GM12875 (cell line): ENCODE measurements at regions not wholly inside any gene's neighbourhood (a gene's known extent, or its start where the extent isn't known, plus 50 kb on each side); places are given as distances from the start of the nearest gene placed in this dataset.

ENCODE experiments used
- H3K4me3 ChIP-seq: one replicate; pipeline ENCODE4 v1.5.1; 2011; ENCODE audit warnings: low read depth, low read length, control low read depth
- TF ChIP-seq, protein P1 (sequence below): IDR thresholded peaks from 2 replicates; pipeline ENCODE4 v1.5.1; 2011; ENCODE audit warnings: low read depth, mild to moderate bottlenecking, control low read depth, inconsistent platforms, low read length, moderate library complexity, borderline replicate concordance; ENCODE audit not compliant: insufficient read depth

DNA sequence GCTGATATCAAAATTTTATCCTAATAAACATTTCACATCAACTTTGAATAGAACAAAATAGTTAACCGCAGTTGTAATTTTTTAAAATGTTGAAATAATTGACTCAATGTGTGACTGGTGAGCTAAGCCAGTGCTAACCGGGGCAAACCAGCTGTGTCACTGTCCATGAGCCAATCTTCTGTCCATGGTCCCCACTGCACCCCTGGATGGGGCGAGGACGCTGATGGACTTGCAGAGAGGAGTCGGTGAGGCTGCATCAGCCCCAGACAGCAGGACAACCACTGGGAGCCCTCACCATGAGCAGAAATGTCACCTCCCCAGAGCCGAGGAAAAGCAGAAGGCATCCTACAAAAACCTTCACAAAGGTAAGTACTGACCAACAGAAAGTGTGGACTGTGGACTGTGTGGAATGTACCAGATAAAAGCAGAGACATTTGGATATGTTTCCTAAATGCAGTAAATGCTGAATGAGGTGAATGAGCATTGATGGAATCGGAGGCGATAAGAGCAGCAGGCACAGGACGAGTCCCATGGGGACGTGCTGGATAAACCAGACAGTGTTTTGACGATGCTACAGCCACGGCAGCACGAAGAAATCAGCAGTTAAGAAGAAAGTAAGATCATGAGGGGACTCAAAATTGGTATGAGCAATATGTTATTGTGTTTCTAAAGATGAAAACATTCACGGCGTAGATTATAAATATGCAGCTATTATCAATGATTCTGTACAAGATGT lies 115.0 kb upstream of the BACE2 start:
- TF ChIP-seq, protein P1, sequence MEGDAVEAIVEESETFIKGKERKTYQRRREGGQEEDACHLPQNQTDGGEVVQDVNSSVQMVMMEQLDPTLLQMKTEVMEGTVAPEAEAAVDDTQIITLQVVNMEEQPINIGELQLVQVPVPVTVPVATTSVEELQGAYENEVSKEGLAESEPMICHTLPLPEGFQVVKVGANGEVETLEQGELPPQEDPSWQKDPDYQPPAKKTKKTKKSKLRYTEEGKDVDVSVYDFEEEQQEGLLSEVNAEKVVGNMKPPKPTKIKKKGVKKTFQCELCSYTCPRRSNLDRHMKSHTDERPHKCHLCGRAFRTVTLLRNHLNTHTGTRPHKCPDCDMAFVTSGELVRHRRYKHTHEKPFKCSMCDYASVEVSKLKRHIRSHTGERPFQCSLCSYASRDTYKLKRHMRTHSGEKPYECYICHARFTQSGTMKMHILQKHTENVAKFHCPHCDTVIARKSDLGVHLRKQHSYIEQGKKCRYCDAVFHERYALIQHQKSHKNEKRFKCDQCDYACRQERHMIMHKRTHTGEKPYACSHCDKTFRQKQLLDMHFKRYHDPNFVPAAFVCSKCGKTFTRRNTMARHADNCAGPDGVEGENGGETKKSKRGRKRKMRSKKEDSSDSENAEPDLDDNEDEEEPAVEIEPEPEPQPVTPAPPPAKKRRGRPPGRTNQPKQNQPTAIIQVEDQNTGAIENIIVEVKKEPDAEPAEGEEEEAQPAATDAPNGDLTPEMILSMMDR: no peak
- H3K4me3 ChIP-seq: no peak overlapping the region

DNA sequence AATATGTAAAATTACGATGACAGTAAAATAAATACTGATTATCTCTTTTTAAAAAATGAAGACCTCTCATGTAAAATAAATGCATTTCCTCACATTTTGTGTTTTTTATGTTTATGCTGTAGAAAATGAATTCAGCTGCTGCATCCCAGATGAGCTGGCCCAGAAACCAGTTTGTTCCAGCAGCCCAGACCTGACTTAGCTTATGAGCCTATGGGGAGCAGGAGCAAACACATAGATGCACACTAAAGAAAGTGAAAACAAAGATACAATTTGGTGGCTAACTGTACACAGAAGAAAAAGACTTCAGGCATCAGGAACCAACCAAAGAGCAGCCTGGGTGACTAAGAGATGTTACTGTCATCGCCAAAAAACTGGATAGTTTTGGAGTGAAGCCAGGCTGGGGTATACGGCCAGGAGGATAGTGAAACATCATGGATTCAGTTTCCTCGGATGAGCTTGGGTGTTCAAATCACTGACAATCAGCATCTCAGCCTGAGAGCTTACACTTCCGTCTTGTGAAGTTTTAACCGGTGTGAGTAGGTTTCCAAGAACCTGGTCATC lies 113.9 kb upstream of the BACE2 start:
- TF ChIP-seq, protein P1: no peak
- no peak overlapping the region for H3K4me3 ChIP-seq

DNA sequence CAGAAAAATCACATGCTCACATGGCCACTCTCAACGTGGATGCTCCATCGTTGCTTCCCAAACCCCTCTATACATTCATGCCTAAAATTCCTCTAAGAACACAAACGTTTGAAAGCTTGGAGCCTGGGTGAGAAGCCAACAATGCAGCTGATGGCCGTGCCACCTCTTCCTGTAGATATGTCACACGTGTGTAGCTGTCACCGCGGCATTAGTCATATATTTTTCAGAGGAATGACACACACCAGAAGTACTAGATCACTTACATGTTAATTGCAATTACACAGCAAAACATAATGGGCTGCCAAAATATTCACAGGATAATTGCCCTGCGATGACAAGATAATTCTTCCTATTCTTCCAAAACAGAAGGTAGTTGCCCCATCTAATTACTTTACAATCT lies 112.7 kb upstream of the BACE2 start:
- TF ChIP-seq, protein P1: no peak
- H3K4me3 ChIP-seq: no peak overlapping the region

DNA sequence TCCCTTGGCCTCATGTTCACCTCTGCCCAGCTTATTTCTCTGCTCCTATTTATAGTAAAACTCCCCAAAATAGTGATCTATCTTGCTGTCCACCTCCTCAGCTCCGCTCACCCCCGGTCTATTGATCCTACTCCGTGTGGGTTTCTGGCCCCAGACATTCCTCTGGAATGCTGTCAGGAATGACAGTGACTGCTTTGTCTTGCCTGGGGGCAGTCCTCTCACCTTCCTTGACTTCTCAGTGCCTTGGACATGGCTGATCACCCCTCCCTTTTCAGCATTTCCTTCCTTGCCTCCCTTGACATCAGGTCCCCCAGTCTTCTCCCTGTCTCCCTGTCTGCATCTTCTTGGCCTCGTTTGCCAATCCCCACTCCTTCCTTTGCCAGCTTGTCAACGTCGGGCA lies 108.1 kb upstream of the BACE2 start:
- TF ChIP-seq, protein P1: no peak
- H3K4me3 ChIP-seq: no peak overlapping the region

DNA sequence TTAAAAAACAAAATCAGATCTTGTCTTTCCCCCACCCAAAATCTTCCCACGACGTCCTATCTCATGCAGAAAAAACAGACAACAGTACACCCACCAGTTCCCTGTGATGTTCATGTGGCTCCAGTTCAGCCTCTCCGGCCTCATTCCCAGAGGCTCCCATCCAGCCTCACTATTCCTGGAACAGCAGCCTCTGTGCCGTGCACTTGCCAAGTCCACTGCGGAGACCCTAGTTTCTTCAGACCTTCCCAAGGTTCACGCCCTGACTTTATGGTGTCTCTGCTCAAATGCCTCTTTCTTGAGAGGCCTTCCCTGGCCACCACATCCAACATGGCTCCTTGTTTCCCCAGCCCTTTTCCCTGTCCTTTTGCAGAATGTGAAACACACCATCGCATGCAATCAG lies 106.3 kb upstream of the BACE2 start:
- TF ChIP-seq, protein P1: no peak

DNA sequence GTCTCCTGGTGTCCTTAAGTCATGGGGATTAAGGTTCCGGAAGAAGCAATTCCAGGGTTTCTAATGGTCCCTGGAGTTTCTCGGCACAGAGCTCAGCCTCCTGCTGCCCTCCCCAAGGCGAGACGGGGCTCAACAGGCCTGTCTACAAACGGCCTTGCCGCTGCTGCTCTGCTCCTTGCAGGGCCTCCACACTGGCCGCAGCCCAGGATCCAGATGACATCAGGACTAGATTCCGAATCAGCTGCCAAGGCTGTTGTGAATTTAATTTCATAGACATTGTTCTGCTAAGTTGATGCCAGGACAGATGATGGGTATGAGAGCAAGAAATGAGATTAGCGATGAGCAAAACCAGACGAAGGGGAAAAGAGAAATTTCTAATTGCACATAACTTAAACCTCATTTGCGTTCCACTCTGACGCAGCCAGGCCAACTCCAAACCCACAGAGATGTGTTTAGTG lies 103.6 kb upstream of the BACE2 start:
- TF ChIP-seq, protein P1: no peak
- H3K4me3 ChIP-seq: no peak overlapping the region

More for the DNA sequence above, 106.3 kb upstream of the BACE2 start:
- no peak overlapping the region for H3K4me3 ChIP-seq

DNA sequence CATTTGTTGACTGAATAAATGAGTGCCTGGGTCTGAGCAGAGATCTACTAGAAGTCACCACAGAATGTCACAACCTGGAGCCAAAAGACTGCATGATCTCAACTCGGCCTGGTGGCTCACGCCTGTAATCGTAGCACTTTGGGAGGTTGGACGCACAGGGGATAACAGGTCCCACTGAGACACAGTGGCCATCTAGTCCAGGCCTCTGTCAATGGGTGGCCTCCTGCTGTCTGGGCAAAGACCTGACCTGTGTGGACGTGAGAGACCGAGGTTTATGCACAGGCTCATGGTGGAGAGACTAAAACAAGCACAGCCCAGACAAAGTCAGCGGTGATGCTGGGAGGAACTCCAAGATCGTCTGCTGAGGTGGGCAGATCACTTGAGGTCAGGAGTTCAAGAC lies 103.0 kb upstream of the BACE2 start:
- no peak overlapping the region for H3K4me3 ChIP-seq
- TF ChIP-seq, protein P1: no peak
